ENCODE measurements at regions not wholly inside any gene's neighbourhood (a gene's known extent, or its start where the extent isn't known, plus 50 kb on each side); places are given as distances from the start of the nearest gene placed in this dataset.

DNA sequence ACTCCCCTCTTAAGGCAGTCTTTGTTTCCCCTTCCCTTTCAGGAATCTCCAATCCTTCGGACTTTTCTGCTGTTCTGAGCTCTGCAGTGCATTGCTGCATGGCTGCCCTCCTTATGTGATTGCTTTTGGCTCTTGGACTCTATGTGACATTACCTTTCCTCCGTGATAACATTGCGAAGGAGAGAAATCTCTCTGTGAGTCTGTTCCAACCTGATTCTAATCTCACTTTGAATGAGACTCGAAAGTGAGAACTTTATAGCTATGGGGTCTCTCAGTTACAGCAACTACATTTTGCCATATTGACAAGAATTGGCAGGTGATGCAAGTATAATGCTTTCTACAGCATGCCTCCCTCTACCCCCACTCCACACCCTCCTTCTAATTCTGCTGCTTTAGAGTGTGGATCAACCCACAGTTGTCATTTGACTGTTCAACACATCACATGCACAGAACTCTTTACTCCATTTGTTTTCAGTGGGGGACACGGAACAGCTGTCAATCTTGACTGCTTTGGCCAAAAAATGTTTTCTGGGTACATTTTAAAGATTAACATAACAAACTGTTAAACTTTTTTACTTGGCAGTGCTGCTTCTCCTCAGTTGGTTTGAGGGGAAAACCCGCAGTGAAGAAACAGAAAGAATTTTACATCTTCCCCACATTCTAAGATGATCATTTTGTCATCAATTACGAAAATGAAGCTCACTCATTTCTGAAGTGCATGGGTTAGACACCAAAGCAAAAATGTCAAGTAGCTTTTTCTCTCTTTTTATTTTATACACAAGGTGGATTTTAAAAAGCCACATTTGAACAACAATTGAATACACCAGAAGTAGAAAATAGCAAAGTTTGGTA lies 125.5 kb upstream of the RMST start (continued):
- TF ChIP-seq OVOL3 (tag by site-specific recombination; IDR thresholded peaks at IDR 0.05) (no peak), OSR2 (tag by site-specific recombination; IDR thresholded peaks at IDR 0.05) (no peak), ZNF561 (tag by site-specific recombination; IDR thresholded peaks at IDR 0.05; ENCODE audit: borderline replicate concordance) (no peak), ZNF16 (tag by site-specific recombination; IDR thresholded peaks at IDR 0.05; ENCODE audit: low read depth) (no peak)
- TF ChIP-seq, protein P1, sequence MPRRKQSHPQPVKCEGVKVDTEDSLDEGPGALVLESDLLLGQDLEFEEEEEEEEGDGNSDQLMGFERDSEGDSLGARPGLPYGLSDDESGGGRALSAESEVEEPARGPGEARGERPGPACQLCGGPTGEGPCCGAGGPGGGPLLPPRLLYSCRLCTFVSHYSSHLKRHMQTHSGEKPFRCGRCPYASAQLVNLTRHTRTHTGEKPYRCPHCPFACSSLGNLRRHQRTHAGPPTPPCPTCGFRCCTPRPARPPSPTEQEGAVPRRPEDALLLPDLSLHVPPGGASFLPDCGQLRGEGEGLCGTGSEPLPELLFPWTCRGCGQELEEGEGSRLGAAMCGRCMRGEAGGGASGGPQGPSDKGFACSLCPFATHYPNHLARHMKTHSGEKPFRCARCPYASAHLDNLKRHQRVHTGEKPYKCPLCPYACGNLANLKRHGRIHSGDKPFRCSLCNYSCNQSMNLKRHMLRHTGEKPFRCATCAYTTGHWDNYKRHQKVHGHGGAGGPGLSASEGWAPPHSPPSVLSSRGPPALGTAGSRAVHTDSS (tag by site-specific recombination; IDR thresholded peaks at IDR 0.05), result no peak

DNA sequence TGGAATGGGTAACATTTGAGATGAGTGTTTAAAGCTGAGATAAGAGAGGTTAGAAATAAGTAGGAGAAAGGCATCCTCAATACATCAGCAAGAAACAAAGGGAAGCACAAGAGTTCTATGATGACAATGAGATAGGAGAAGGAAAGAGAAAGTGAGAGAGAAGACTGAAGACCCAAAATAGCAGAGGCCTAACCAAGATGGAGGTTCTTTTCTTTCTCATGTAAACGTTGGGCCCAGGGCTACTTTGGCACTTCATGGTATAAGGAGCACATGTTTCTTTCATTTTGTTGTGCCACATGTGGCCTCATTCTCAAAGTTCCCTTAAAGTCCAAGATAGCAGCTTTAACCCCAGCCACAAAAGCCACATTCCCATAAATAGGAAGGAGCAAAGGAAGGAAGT lies 120.5 kb upstream of the RMST start:
- Histone ChIP-seq H3K27ac (ENCODE audit: extremely low read depth, low read depth, low read length) (no peak overlapping the region), H3K9me3 (ENCODE audit: control insufficient read depth, insufficient read depth, low read depth, low read length) (no peaks in the 10 kb centered on the region), H3K4me1 (ENCODE audit: control insufficient read depth, insufficient read depth, low read length) (no peaks in the 10 kb centered on the region), H3K36me3 (ENCODE audit: control insufficient read depth in 2 of 2, insufficient read depth in 1 of 2, low read length in 2 of 2) (no peaks in the 10 kb centered on the region), H3K4me3 (ENCODE audit: low read depth, low read length) (no peak overlapping the region)
- TF ChIP-seq ZNF354C (tag by site-specific recombination; IDR thresholded peaks at IDR 0.05; ENCODE audit: borderline replicate concordance, low read depth) (no peak), ZNF677 (tag by site-specific recombination; IDR thresholded peaks at IDR 0.05) (no peak), ZBTB21 (tag by site-specific recombination; IDR thresholded peaks at IDR 0.05) (no peak), SP7 (tag by site-specific recombination; IDR thresholded peaks at IDR 0.05) (no peak), OVOL3 (tag by site-specific recombination; IDR thresholded peaks at IDR 0.05) (no peak), ZNF707 (tag by site-specific recombination; IDR thresholded peaks at IDR 0.05) (no peak), ZNF416 (tag by site-specific recombination; IDR thresholded peaks at IDR 0.05) (no peak), ZNF561 (tag by site-specific recombination; IDR thresholded peaks at IDR 0.05; ENCODE audit: borderline replicate concordance) (no peak), ZNF221 (tag by site-specific recombination; IDR thresholded peaks at IDR 0.05; ENCODE audit: borderline replicate concordance) (no peak)
- TF ChIP-seq, protein P2, sequence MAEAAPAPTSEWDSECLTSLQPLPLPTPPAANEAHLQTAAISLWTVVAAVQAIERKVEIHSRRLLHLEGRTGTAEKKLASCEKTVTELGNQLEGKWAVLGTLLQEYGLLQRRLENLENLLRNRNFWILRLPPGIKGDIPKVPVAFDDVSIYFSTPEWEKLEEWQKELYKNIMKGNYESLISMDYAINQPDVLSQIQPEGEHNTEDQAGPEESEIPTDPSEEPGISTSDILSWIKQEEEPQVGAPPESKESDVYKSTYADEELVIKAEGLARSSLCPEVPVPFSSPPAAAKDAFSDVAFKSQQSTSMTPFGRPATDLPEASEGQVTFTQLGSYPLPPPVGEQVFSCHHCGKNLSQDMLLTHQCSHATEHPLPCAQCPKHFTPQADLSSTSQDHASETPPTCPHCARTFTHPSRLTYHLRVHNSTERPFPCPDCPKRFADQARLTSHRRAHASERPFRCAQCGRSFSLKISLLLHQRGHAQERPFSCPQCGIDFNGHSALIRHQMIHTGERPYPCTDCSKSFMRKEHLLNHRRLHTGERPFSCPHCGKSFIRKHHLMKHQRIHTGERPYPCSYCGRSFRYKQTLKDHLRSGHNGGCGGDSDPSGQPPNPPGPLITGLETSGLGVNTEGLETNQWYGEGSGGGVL (tag by site-specific recombination; IDR thresholded peaks at IDR 0.05), result no peak
- ChIA-PET POLR2A (no interaction called here), CTCF (interaction anchor here (0.7 kb wide), 1 partner anchor 337 kb away, joined by 4 read pairs; no protein-coding TSS in a partner anchor)

DNA sequence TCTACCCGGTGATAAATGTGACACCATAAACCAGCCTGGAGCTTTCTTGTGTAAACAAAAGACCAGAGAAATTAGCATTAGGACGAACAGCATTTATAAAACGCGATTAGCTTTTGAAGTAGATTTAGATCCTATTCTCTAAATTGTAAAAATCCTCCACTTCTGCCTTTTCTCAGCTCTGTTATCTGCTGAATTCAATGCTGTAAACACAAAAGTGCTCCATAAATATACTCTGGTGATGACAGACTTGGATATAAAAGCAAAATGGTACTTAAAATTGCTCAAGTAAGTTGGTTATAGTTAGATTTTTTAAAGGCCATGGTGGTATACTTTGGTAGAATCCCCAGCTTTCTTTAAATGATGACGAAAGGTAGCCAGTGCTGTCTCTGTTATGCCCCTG lies 114.6 kb upstream of the RMST start:
- Histone ChIP-seq H3K27ac (ENCODE audit: extremely low read depth, low read depth, low read length) (no peak overlapping the region), H3K4me1 (ENCODE audit: control insufficient read depth, insufficient read depth, low read length) (no peaks in the 10 kb centered on the region), H3K4me3 (ENCODE audit: low read depth, low read length) (no peak overlapping the region), H3K9me3 (ENCODE audit: control insufficient read depth, insufficient read depth, low read depth, low read length) (no peaks in the 10 kb centered on the region), H3K36me3 (ENCODE audit: control insufficient read depth in 2 of 2, insufficient read depth in 1 of 2, low read length in 2 of 2) (no peaks in the 10 kb centered on the region)
- CTCF ChIA-PET, result interaction anchor here (0.6 kb wide), 1 partner anchor 57 kb away, joined by 3 read pairs; no protein-coding TSS in a partner anchor
- POLR2A ChIA-PET, result interaction anchor here (0.6 kb wide), 1 partner anchor 726 kb away, joined by 4 read pairs; no protein-coding TSS in a partner anchor
- TF ChIP-seq ZNF561 (tag by site-specific recombination; IDR thresholded peaks at IDR 0.05; ENCODE audit: borderline replicate concordance) (no peak), ZSCAN30 (tag by site-specific recombination; IDR thresholded peaks at IDR 0.05) (no peak), ZFP37 (tag by site-specific recombination; IDR thresholded peaks at IDR 0.05) (no peak), WT1 (tag by site-specific recombination; IDR thresholded peaks at IDR 0.05) (no peak)
- TF ChIP-seq, protein P3, sequence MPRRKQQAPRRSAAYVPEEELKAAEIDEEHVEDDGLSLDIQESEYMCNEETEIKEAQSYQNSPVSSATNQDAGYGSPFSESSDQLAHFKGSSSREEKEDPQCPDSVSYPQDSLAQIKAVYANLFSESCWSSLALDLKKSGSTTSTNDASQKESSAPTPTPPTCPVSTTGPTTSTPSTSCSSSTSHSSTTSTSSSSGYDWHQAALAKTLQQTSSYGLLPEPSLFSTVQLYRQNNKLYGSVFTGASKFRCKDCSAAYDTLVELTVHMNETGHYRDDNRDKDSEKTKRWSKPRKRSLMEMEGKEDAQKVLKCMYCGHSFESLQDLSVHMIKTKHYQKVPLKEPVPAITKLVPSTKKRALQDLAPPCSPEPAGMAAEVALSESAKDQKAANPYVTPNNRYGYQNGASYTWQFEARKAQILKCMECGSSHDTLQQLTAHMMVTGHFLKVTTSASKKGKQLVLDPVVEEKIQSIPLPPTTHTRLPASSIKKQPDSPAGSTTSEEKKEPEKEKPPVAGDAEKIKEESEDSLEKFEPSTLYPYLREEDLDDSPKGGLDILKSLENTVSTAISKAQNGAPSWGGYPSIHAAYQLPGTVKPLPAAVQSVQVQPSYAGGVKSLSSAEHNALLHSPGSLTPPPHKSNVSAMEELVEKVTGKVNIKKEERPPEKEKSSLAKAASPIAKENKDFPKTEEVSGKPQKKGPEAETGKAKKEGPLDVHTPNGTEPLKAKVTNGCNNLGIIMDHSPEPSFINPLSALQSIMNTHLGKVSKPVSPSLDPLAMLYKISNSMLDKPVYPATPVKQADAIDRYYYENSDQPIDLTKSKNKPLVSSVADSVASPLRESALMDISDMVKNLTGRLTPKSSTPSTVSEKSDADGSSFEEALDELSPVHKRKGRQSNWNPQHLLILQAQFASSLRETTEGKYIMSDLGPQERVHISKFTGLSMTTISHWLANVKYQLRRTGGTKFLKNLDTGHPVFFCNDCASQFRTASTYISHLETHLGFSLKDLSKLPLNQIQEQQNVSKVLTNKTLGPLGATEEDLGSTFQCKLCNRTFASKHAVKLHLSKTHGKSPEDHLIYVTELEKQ (tag by site-specific recombination; IDR thresholded peaks at IDR 0.05; ENCODE audit: borderline replicate concordance), result no peak
